ENCODE measurements at regions not wholly inside any gene's neighbourhood (a gene's known extent, or its start where the extent isn't known, plus 50 kb on each side); places are given as distances from the start of the nearest gene placed in this dataset.

DNA sequence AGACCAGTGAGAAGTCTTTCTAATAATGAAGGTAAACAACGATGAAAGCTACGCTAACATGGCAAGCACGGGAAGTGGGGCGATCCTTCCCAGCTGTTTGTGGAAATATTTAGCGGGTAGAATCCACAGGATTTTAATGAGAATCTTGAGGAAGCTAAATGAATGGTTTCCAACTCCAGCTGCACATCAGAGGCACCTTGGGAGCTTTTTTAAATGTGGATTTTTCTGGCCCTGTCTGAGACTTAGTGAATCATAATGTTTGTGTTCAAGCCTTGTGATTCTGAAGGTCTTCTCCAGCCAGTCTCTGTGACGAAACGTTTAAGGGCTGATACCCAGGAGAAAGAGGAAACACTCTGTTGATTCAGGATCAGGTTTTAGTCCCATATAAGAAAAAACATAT, 169.8 kb downstream of the CAPZA3 start:
- TF ChIP-seq CTCF (IDR thresholded peaks at IDR 0.05; ENCODE audit: insufficient read depth, low read length, poor library complexity, severe bottlenecking) = no peak
- no peak for TF ChIP-seq EZH2phosphoT487 (conservative IDR thresholded peaks at IDR 0.05; ENCODE audit: low read length)

Data from SU-DHL-6 (cell line).